Loucy (cell line): ENCODE measurements at regions not wholly inside any gene's neighbourhood (a gene's known extent, or its start where the extent isn't known, plus 50 kb on each side); places are given as distances from the start of the nearest gene placed in this dataset.
A peak's percentile ranks its signal among the peaks of the same experiment; 100 is the strongest.
"Not testable (repeated sequence)": the region's sequence is repeated elsewhere in the genome, so short reads cannot be mapped to it uniquely, and the experiment has no call there.

Source experiments
- H2AFZ ChIP-seq: fragments of 200-600 bp; sonication (generic); 2 replicates; pipeline ENCODE4 v1.6.0; 2016; ENCODE audit warnings: antibody characterized with exemption, mild to moderate bottlenecking, low read length, moderate library complexity
- H3F3A ChIP-seq: fragments of 200-600 bp; 2 replicates; pipeline ENCODE4 v1.6.0; 2016; ENCODE audit warnings: antibody characterized with exemption, low read depth, mild to moderate bottlenecking
- H3K27me3 ChIP-seq: fragments of 200-600 bp; sonication (generic); 2 replicates; pipeline ENCODE4 v1.6.1; 2014; ENCODE audit warnings: low read length, mild to moderate bottlenecking; ENCODE audit not compliant: insufficient read depth, poor library complexity, severe bottlenecking
- H3K36me3 ChIP-seq: fragments of 200-600 bp; sonication (generic); 2 replicates; pipeline ENCODE4 v1.6.1; 2016; ENCODE audit warnings: low read length; ENCODE audit not compliant: insufficient read depth
- H3K4me1 ChIP-seq: fragments of 200-600 bp; sonication (generic); 2 replicates; pipeline ENCODE4 v1.5.1; 2014; ENCODE audit warnings: low read length, mild to moderate bottlenecking; ENCODE audit not compliant: insufficient read depth, poor library complexity, severe bottlenecking
- H3K4me2 ChIP-seq: fragments of 200-600 bp; sonication (generic); 2 replicates; pipeline ENCODE4 v1.6.0; 2014; ENCODE audit warnings: antibody characterized with exemption, low read length, low read depth, mild to moderate bottlenecking; ENCODE audit not compliant: poor library complexity, severe bottlenecking
- H3K4me3 ChIP-seq: fragments of 200-600 bp; sonication (generic); 2 replicates; pipeline ENCODE4 v1.5.1; 2014; ENCODE audit warnings: low read length, mild to moderate bottlenecking, mixed read lengths; ENCODE audit not compliant: poor library complexity, severe bottlenecking
- H3K79me2 ChIP-seq: fragments of 200-600 bp; sonication (generic); 2 replicates; pipeline ENCODE4 v1.6.1; 2014; ENCODE audit warnings: low read length; ENCODE audit not compliant: insufficient read depth
- H3K9ac ChIP-seq: fragments of 200-600 bp; sonication (generic); 2 replicates; pipeline ENCODE4 v1.6.0; 2014; ENCODE audit warnings: mild to moderate bottlenecking, low read depth, low read length, moderate library complexity; ENCODE audit not compliant: poor library complexity, severe bottlenecking
- H3K9me2 ChIP-seq: fragments of 200-600 bp; sonication (generic); replicated peaks from 2 replicates; pipeline ENCODE4 v1.6.1; 2016; ENCODE audit warnings: low read depth, low read length, mixed read lengths
- H3K9me3 ChIP-seq: fragments of 200-600 bp; sonication (generic); 2 replicates; pipeline ENCODE4 v1.6.1; 2014; ENCODE audit warnings: mild to moderate bottlenecking, antibody characterized with exemption, low read length, low read depth; ENCODE audit not compliant: insufficient read depth
- H4K20me1 ChIP-seq: fragments of 200-600 bp; sonication (generic); 2 replicates; pipeline ENCODE4 v1.6.0; 2014; ENCODE audit warnings: antibody characterized with exemption, low read length, mild to moderate bottlenecking; ENCODE audit not compliant: insufficient read depth, poor library complexity, severe bottlenecking
- EZH2phosphoT487 ChIP-seq: fragments of 200-600 bp; IDR thresholded peaks from 2 replicates; pipeline ENCODE4 v1.6.1; 2018; ENCODE audit warnings: antibody characterized with exemption, mild to moderate bottlenecking, moderate library complexity, borderline replicate concordance
- TF ChIP-seq, protein P1 (sequence below): fragments of 200-600 bp; sonication (generic); conservative IDR thresholded peaks from 2 replicates; pipeline ENCODE4 v1.5.1; 2014; ENCODE audit warnings: mild to moderate bottlenecking, antibody characterized with exemption, low read length

DNA sequence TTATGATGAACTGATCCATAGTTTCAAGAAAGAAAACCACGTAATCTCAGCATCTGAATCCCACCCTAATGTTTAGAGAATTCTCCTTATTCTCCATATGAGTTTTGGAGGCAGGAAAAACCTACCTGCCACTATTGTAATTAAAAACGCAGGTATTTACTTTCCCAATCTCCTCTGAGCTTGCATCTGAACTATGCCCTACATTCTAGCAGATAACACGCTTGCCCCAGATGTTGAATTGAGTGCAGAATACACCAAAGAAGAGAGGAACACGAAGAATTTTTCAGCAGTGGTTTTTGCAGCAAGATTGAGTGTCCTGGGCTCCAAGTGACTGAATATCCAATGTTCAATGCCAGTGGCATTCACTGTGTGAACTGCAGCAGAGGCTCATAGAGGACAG is 182.4 kb downstream of the COX18 start:
- no peaks in the 10 kb centered on the region for H3K4me1 ChIP-seq
- no peaks in the 10 kb centered on the region for H4K20me1 ChIP-seq
- no peaks in the 10 kb centered on the region for H3K9me2 ChIP-seq
- H3K9me3 ChIP-seq = no peaks in the 10 kb centered on the region
- H3K27me3 ChIP-seq = no peaks in the 10 kb centered on the region
- no peak overlapping the region for H3K4me3 ChIP-seq
- no peak overlapping the region for H3K4me2 ChIP-seq
- no peaks in the 10 kb centered on the region for H3K79me2 ChIP-seq
- H3K36me3 ChIP-seq = no peaks in the 10 kb centered on the region
- no peak overlapping the region for H3K9ac ChIP-seq
- no peak overlapping the region for H2AFZ ChIP-seq
- TF ChIP-seq EZH2phosphoT487 = no peak
- TF ChIP-seq, protein P1, sequence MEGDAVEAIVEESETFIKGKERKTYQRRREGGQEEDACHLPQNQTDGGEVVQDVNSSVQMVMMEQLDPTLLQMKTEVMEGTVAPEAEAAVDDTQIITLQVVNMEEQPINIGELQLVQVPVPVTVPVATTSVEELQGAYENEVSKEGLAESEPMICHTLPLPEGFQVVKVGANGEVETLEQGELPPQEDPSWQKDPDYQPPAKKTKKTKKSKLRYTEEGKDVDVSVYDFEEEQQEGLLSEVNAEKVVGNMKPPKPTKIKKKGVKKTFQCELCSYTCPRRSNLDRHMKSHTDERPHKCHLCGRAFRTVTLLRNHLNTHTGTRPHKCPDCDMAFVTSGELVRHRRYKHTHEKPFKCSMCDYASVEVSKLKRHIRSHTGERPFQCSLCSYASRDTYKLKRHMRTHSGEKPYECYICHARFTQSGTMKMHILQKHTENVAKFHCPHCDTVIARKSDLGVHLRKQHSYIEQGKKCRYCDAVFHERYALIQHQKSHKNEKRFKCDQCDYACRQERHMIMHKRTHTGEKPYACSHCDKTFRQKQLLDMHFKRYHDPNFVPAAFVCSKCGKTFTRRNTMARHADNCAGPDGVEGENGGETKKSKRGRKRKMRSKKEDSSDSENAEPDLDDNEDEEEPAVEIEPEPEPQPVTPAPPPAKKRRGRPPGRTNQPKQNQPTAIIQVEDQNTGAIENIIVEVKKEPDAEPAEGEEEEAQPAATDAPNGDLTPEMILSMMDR = no peak
- no peaks in the 10 kb centered on the region for H3F3A ChIP-seq

DNA sequence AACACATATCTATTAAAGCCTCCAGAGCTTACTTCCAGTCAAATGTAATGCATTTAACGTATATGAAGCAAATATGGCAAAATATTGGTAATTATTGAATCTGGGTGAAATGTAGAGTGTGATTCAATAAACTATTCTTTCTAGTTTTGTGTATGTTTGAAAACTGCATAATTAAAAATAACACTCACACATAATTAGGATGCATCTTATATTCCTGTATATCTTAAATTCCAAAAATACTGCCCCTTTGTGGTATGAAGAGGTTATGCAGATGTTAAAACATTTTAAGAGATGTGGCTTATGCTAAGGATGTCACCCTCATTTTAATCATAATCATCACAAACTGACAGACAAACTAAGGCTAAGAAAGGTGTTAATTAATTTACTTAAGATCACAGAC is 182.9 kb downstream of the COX18 start:
- no peaks in the 10 kb centered on the region for H3K79me2 ChIP-seq
- no peaks in the 10 kb centered on the region for H3F3A ChIP-seq
- H3K9ac ChIP-seq = no peak overlapping the region
- H3K4me3 ChIP-seq = no peak overlapping the region
- H3K4me1 ChIP-seq = no peaks in the 10 kb centered on the region
- no peaks in the 10 kb centered on the region for H3K9me2 ChIP-seq
- H4K20me1 ChIP-seq = no peaks in the 10 kb centered on the region
- no peak for TF ChIP-seq EZH2phosphoT487
- TF ChIP-seq, protein P1 = peak; percentile 56
- no peaks in the 10 kb centered on the region for H3K9me3 ChIP-seq
- no peak overlapping the region for H3K4me2 ChIP-seq
- no peak overlapping the region for H2AFZ ChIP-seq
- no peaks in the 10 kb centered on the region for H3K27me3 ChIP-seq
- H3K36me3 ChIP-seq = no peaks in the 10 kb centered on the region

DNA sequence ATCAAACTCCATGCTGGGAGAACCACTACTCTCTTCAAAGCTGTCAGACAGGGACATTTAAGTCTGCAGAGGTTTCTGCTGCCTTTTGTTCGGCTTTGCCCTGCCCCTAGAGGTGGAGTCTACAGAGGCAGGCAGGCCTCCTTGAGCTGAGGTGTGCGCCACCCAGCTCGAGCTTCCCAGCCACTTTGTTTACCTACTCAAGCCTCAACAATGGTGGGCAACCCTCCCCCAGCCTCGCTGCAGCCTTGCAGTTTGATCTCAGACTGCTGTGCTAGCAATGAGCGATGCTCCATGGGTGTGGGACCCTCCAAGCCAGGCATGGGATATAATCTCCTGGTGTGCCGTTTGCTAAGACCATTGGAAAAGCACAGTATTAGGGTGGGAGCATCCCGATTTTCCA is 185.3 kb downstream of the COX18 start:
- H3K9me3 ChIP-seq, H3K79me2 ChIP-seq, H3K4me1 ChIP-seq, H3K36me3 ChIP-seq, H2AFZ ChIP-seq, H3K4me2 ChIP-seq, H3K9me2 ChIP-seq, H3F3A ChIP-seq, H3K9ac ChIP-seq, H3K27me3 ChIP-seq, H3K4me3 ChIP-seq, H4K20me1 ChIP-seq: not testable (repeated sequence)

DNA sequence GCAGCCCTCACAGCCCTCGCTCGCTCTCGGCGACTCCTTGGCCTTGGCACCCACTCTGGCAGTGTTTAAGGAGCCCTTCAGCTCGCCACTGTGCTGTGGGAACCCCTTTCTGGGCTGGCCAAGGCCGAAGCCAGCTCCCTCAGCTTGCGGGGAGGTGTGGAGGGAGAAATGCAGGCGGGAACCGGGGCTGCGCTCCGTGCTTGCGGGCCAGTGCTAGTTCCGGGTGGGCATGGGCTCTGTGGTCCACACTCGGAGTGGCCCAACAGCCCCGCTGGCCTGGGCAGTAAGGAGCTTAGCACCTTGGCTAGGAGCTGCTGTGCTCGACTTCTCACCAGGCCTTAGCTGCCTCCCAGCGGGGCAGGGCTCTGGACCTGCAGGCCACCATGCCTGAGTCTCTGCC is 192.6 kb downstream of the COX18 start:
- H3K9me3 ChIP-seq = no peaks in the 10 kb centered on the region
- H2AFZ ChIP-seq = no peak overlapping the region
- H3K79me2 ChIP-seq = no peaks in the 10 kb centered on the region
- H3K9me2 ChIP-seq = no peaks in the 10 kb centered on the region
- H3K9ac ChIP-seq = no peak overlapping the region
- H3K4me3 ChIP-seq = no peak overlapping the region
- H4K20me1 ChIP-seq = no peaks in the 10 kb centered on the region
- no peak overlapping the region for H3K4me2 ChIP-seq
- H3K36me3 ChIP-seq = no peaks in the 10 kb centered on the region
- no peaks in the 10 kb centered on the region for H3K27me3 ChIP-seq
- TF ChIP-seq EZH2phosphoT487 = no peak
- TF ChIP-seq, protein P1 = no peak
- no peaks in the 10 kb centered on the region for H3F3A ChIP-seq
- H3K4me1 ChIP-seq = no peaks in the 10 kb centered on the region
